ENCODE measurements at regions not wholly inside any gene's neighbourhood (a gene's known extent, or its start where the extent isn't known, plus 50 kb on each side); places are given as distances from the start of the nearest gene placed in this dataset.

DNA sequence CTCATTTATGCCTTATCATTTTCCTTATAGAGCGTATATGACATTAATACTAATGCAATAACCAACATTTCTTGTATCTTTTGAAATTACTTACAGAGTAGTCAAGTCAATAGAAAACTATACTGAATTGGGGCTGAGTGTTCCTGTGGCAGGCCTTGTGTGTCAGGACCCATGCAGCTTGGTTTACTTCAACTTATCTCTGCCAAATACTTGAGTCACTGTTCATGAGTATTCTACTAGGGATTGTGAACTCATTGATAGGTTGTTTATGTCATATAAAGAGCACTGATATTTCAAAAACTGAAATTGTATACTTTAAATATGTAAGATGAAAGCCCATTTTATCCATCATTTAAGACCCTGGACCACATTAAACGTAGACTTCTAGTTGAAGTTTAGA is 688.6 kb upstream of the SLITRK1 start:
- TF ChIP-seq CTCF (IDR thresholded peaks at IDR 0.05) = no peak
- no peak for TF ChIP-seq EZH2 (IDR thresholded peaks at IDR 0.05; ENCODE audit: borderline replicate concordance, insufficient read depth, low read depth, low read length, poor library complexity, severe bottlenecking)
- H3K27me3 Mint-ChIP-seq = no peaks in the 10 kb centered on the region
- H3K4me1 Mint-ChIP-seq = no peaks in the 10 kb centered on the region
- no peaks in the 10 kb centered on the region for H3K27me3 ChIP-seq (replicated peaks in 1 of 4; ENCODE audit: control extremely low read depth in 1 of 4, control insufficient read depth in 3 of 4, insufficient read depth in 4 of 4, low read length in 3 of 4)
- no peak overlapping the region for H3K27ac Mint-ChIP-seq
- H2AFZ ChIP-seq (ENCODE audit: insufficient read depth, low read depth, low read length, poor library complexity, severe bottlenecking) = no peak overlapping the region
- no peaks in the 10 kb centered on the region for H3K36me3 ChIP-seq (replicated peaks in 1 of 2; ENCODE audit: control extremely low read depth in 1 of 2, control insufficient read depth in 1 of 2, extremely low read depth in 1 of 2, insufficient read depth in 2 of 2, low read length in 1 of 2)
- H3K9ac ChIP-seq (ENCODE audit: low read length) = no peak overlapping the region
- POLR2A ChIA-PET = no interaction called here
- H3K4me3 ChIP-seq (ENCODE audit: control extremely low read depth in 1 of 5, extremely low read depth in 1 of 5, insufficient read depth in 1 of 5, low read depth in 2 of 5, low read length in 4 of 5) = no peak overlapping the region
- H3K4me1 ChIP-seq (ENCODE audit: control insufficient read depth in 2 of 2, insufficient read depth in 2 of 2, low read length in 2 of 2) = no peaks in the 10 kb centered on the region
- CTCF ChIA-PET = no interaction called here
- ATAC-seq (ENCODE audit: low read depth) (no peak), DNase-seq (no peak)
- H3K27ac ChIP-seq (ENCODE audit: low read length in 2 of 2) = no peak overlapping the region
- H3K9me3 Mint-ChIP-seq (ENCODE audit: insufficient read depth) = no peaks in the 10 kb centered on the region
- intact Hi-C loops (cut with micrococcal nuclease) = no loop called here
- H3K9me3 ChIP-seq (ENCODE audit: control extremely low read depth in 1 of 3, control insufficient read depth in 2 of 3, insufficient read depth in 1 of 3, low read length in 2 of 3) = no peaks in the 10 kb centered on the region
- H3K4me2 ChIP-seq (replicated peaks; ENCODE audit: low read depth, low read length, poor library complexity, severe bottlenecking) = no peak overlapping the region
- H3K79me2 ChIP-seq (ENCODE audit: control insufficient read depth, insufficient read depth, low read length) = no peaks in the 10 kb centered on the region
- H3K4me3 Mint-ChIP-seq = no peak overlapping the region
- H4K20me1 ChIP-seq (ENCODE audit: control insufficient read depth, insufficient read depth, low read length, poor library complexity, severe bottlenecking) = no peaks in the 10 kb centered on the region
- no CpG with 5 or more reads among the region's 2 CpGs for WGBS (ENCODE audit: insufficient coverage)

GRCh38 chr13:84569366-84569765 is 687.1 kb upstream of the SLITRK1 start:
- Mint-ChIP-seq H3K4me1 (no peaks in the 10 kb centered on the region), H3K9me3 (ENCODE audit: insufficient read depth) (no peaks in the 10 kb centered on the region), H3K27ac (no peak overlapping the region), H3K4me3 (no peak overlapping the region), H3K27me3 (no peaks in the 10 kb centered on the region)
- Histone ChIP-seq H3K9ac (ENCODE audit: low read length) (no peak overlapping the region), H3K4me2 (replicated peaks; ENCODE audit: low read depth, low read length, poor library complexity, severe bottlenecking) (no peak overlapping the region), H2AFZ (ENCODE audit: insufficient read depth, low read depth, low read length, poor library complexity, severe bottlenecking) (no peak overlapping the region), H4K20me1 (ENCODE audit: control insufficient read depth, insufficient read depth, low read length, poor library complexity, severe bottlenecking) (no peaks in the 10 kb centered on the region), H3K4me3 (ENCODE audit: control extremely low read depth in 1 of 5, extremely low read depth in 1 of 5, insufficient read depth in 1 of 5, low read depth in 2 of 5, low read length in 4 of 5) (no peak overlapping the region), H3K27ac (ENCODE audit: low read length in 2 of 2) (no peak overlapping the region), H3K9me3 (ENCODE audit: control extremely low read depth in 1 of 3, control insufficient read depth in 2 of 3, insufficient read depth in 1 of 3, low read length in 2 of 3) (no peaks in the 10 kb centered on the region), H3K4me1 (ENCODE audit: control insufficient read depth in 2 of 2, insufficient read depth in 2 of 2, low read length in 2 of 2) (no peaks in the 10 kb centered on the region), H3K79me2 (ENCODE audit: control insufficient read depth, insufficient read depth, low read length) (no peaks in the 10 kb centered on the region), H3K27me3 (replicated peaks in 1 of 4; ENCODE audit: control extremely low read depth in 1 of 4, control insufficient read depth in 3 of 4, insufficient read depth in 4 of 4, low read length in 3 of 4) (no peaks in the 10 kb centered on the region), H3K36me3 (replicated peaks in 1 of 2; ENCODE audit: control extremely low read depth in 1 of 2, control insufficient read depth in 1 of 2, extremely low read depth in 1 of 2, insufficient read depth in 2 of 2, low read length in 1 of 2) (no peaks in the 10 kb centered on the region)
- ChIA-PET CTCF (no interaction called here), POLR2A (no interaction called here)
- intact Hi-C loops (cut with micrococcal nuclease) = no loop called here
- TF ChIP-seq CTCF (IDR thresholded peaks at IDR 0.05) = no peak
- TF ChIP-seq EZH2 (IDR thresholded peaks at IDR 0.05; ENCODE audit: borderline replicate concordance, insufficient read depth, low read depth, low read length, poor library complexity, severe bottlenecking) = no peak
- no peak for DNase-seq
- ATAC-seq (ENCODE audit: low read depth) = no peak
- no CpG with 5 or more reads among the region's 1 CpG for WGBS (ENCODE audit: insufficient coverage)

Measured in B cell (primary cell).